Caco-2 (cell line): ENCODE measurements at regions not wholly inside any gene's neighbourhood (a gene's known extent, or its start where the extent isn't known, plus 50 kb on each side); places are given as distances from the start of the nearest gene placed in this dataset.

Experiments
- BruUV-seq: library from RNA; stranded (reverse); fragments of 400-500 nt; replicated peaks from 2 replicates; lab custom pipeline; 2021; lab: Mats Ljungman, UMichigan
- CTCF ChIA-PET: fragments of 300-600 bp; sonication (Branson Sonifier 250); formaldehyde crosslinking; loops from one replicate; lab custom pipeline; 2022; ENCODE audit warnings: antibody characterized with exemption; lab: Charles Lee
- POLR2A ChIA-PET: fragments of 300-600 bp; sonication (Branson Sonifier 250); formaldehyde crosslinking; loops from one replicate; lab custom pipeline; 2022; ENCODE audit warnings: antibody characterized with exemption; lab: Charles Lee
- DNase-seq, 2 experiments: peaks; one replicate each; pipeline versions ENCODE4 v3.0.0 to v3.0.0-alpha.2; 2020 to 2022
- H3K27me3 ChIP-seq: replicated peaks from 2 replicates; pipeline ENCODE4 v1.6.0; 2011; ENCODE audit warnings: low read length; ENCODE audit not compliant: control insufficient read depth, insufficient read depth
- H3K36me3 ChIP-seq: 2 replicates; pipeline ENCODE4 v1.5.1; 2011; ENCODE audit warnings: low read length; ENCODE audit not compliant: control insufficient read depth, insufficient read depth
- H3K4me1 ChIP-seq: fragments of 250-450 bp; sonication (Bioruptor Pico); 2 replicates; pipeline ENCODE4 v1.5.1; 2020; ENCODE audit warnings: mild to moderate bottlenecking
- H3K4me3 ChIP-seq: 2 replicates; pipeline ENCODE4 v1.5.1; 2011; ENCODE audit warnings: low read depth, mild to moderate bottlenecking, control low read depth, low read length
- H3K9me3 ChIP-seq: fragments of 250-450 bp; sonication (Bioruptor Pico); 2 replicates; pipeline ENCODE4 v1.5.1; 2020; ENCODE audit warnings: mild to moderate bottlenecking, moderate library complexity
- H3K27ac Mint-ChIP-seq: one replicate; pipeline ENCODE4 v1.8.0; 2022; ENCODE audit warnings: mixed read lengths; ENCODE audit not compliant: unreplicated experiment
- H3K27me3 Mint-ChIP-seq: one replicate; pipeline ENCODE4 v1.8.0; 2022; ENCODE audit warnings: mixed read lengths; ENCODE audit not compliant: insufficient read depth, unreplicated experiment
- H3K36me3 Mint-ChIP-seq: one replicate; pipeline ENCODE4 v1.8.0; 2022; ENCODE audit warnings: mild to moderate bottlenecking, mixed read lengths; ENCODE audit not compliant: insufficient read depth, unreplicated experiment
- H3K4me1 Mint-ChIP-seq: one replicate; pipeline ENCODE4 v1.8.0; 2022; ENCODE audit warnings: low read depth, mixed read lengths; ENCODE audit not compliant: unreplicated experiment
- H3K4me3 Mint-ChIP-seq: one replicate; pipeline ENCODE4 v1.8.0; 2022; ENCODE audit warnings: mild to moderate bottlenecking, moderate library complexity, mixed read lengths; ENCODE audit not compliant: unreplicated experiment
- H3K9me3 Mint-ChIP-seq: one replicate; pipeline ENCODE4 v1.8.0; 2022; ENCODE audit warnings: mixed read lengths; ENCODE audit not compliant: unreplicated experiment
- CTCF ChIP-seq, 2 experiments: fragments of 200-600 bp in 1 of 2; IDR thresholded peaks; 1 replicate in 1 of 2; 2 replicates in 1 of 2; pipeline versions ENCODE4 v1.5.1 to v1.8.0; 2011 to 2022; ENCODE audit warnings: antibody characterized with exemption in 1 of 2, control low read depth in 1 of 2, inconsistent platforms in 1 of 2, low read depth in 1 of 2, low read length in 1 of 2, mild to moderate bottlenecking in 1 of 2, moderate library complexity in 1 of 2; ENCODE audit not compliant: insufficient read depth in 1 of 2, severe bottlenecking in 1 of 2, unreplicated experiment in 1 of 2
- intact Hi-C: fragments of 100-400 bp; cut with micrococcal nuclease; formaldehyde crosslinking; loops from one replicate; pipeline ENCODE4 v1.10.0; 2022; ENCODE audit not compliant: unreplicated experiment

- Histone ChIP-seq H3K36me3 (no peaks in the 10 kb centered on the region), H3K4me1 (no peaks in the 10 kb centered on the region), H3K4me3 (no peak overlapping the region), H3K9me3 (no peaks in the 10 kb centered on the region), H3K27me3 (no peaks in the 10 kb centered on the region)
- no peak for DNase-seq
- H3K27ac Mint-ChIP-seq: no peak overlapping the region
- H3K4me1 Mint-ChIP-seq: no peaks in the 10 kb centered on the region
- TF ChIP-seq CTCF (IDR thresholded peaks at IDR 0.05; ENCODE audit: insufficient read depth in 1 of 2, low read depth in 1 of 2, low read length in 1 of 2, severe bottlenecking in 1 of 2, unreplicated experiment in 1 of 2): no peak
- no peaks in the 10 kb centered on the region for H3K27me3 Mint-ChIP-seq
- no peak overlapping the region for H3K4me3 Mint-ChIP-seq
- H3K9me3 Mint-ChIP-seq: peaks cover 15% of the 10 kb centered on the region
- ChIA-PET CTCF (no interaction called here), POLR2A (no interaction called here)
- no peaks in the 10 kb centered on the region for H3K36me3 Mint-ChIP-seq
- intact Hi-C loops: no loop called here
- BruUV-seq: no TSS peak
Measured at GRCh38 chr11:39268176-39268690, 2191.2 kb downstream of the LRRC4C start.

GRCh38 chr11:39255648-39256047, 2203.8 kb downstream of the LRRC4C start:
- Histone ChIP-seq H3K9me3 (peaks cover 23% of the 10 kb centered on the region), H3K27me3 (no peaks in the 10 kb centered on the region), H3K4me1 (no peaks in the 10 kb centered on the region), H3K36me3 (no peaks in the 10 kb centered on the region), H3K4me3 (no peak overlapping the region)
- H3K9me3 Mint-ChIP-seq: peaks cover 47% of the 10 kb centered on the region
- H3K4me1 Mint-ChIP-seq: no peaks in the 10 kb centered on the region
- intact Hi-C loops: no loop called here
- no peak overlapping the region for H3K27ac Mint-ChIP-seq
- H3K4me3 Mint-ChIP-seq: no peak overlapping the region
- ChIA-PET CTCF (no interaction called here), POLR2A (no interaction called here)
- no peak for TF ChIP-seq CTCF (IDR thresholded peaks at IDR 0.05; ENCODE audit: insufficient read depth in 1 of 2, low read depth in 1 of 2, low read length in 1 of 2, severe bottlenecking in 1 of 2, unreplicated experiment in 1 of 2)
- no peaks in the 10 kb centered on the region for H3K27me3 Mint-ChIP-seq
- no TSS peak for BruUV-seq
- DNase-seq: no peak
- H3K36me3 Mint-ChIP-seq: no peaks in the 10 kb centered on the region

- ChIA-PET POLR2A (no interaction called here), CTCF (no interaction called here)
- H3K36me3 ChIP-seq: no peaks in the 10 kb centered on the region
- no peak for DNase-seq
- BruUV-seq: no TSS peak
- Mint-ChIP-seq H3K27ac (no peak overlapping the region), H3K36me3 (no peaks in the 10 kb centered on the region), H3K4me1 (no peaks in the 10 kb centered on the region), H3K27me3 (no peaks in the 10 kb centered on the region), H3K4me3 (no peak overlapping the region), H3K9me3 (peaks cover 31% of the 10 kb centered on the region)
- no peaks in the 10 kb centered on the region for H3K4me1 ChIP-seq
- no peak for TF ChIP-seq CTCF (IDR thresholded peaks at IDR 0.05; ENCODE audit: insufficient read depth in 1 of 2, low read depth in 1 of 2, low read length in 1 of 2, severe bottlenecking in 1 of 2, unreplicated experiment in 1 of 2)
- intact Hi-C loops: no loop called here
- H3K9me3 ChIP-seq: peaks cover 6% of the 10 kb centered on the region; the same call in 1 of the 2 replicates
- no peaks in the 10 kb centered on the region for H3K27me3 ChIP-seq
- no peak overlapping the region for H3K4me3 ChIP-seq
Measured at GRCh38 chr11:39249566-39250365, 2209.7 kb downstream of the LRRC4C start.
